LNCaP clone FGC (cell line): ENCODE measurements at regions not wholly inside any gene's neighbourhood (a gene's known extent, or its start where the extent isn't known, plus 50 kb on each side); places are given as distances from the start of the nearest gene placed in this dataset.

ENCODE experiments used
- DNase-seq: peaks from one replicate; pipeline ENCODE4 v3.0.0-alpha.2; 2011; ENCODE audit warnings: low read depth
- H3K4me3 ChIP-seq: 2 replicates; pipeline ENCODE4 v1.5.1; 2011; ENCODE audit warnings: mild to moderate bottlenecking, low read depth, low read length, control low read depth
- TF ChIP-seq, protein P1 (sequence below): IDR thresholded peaks from 2 replicates; pipeline ENCODE4 v1.5.1; 2012; ENCODE audit warnings: mild to moderate bottlenecking; ENCODE audit not compliant: control insufficient read depth, insufficient read depth; ENCODE audit errors: extremely low read depth

DNA sequence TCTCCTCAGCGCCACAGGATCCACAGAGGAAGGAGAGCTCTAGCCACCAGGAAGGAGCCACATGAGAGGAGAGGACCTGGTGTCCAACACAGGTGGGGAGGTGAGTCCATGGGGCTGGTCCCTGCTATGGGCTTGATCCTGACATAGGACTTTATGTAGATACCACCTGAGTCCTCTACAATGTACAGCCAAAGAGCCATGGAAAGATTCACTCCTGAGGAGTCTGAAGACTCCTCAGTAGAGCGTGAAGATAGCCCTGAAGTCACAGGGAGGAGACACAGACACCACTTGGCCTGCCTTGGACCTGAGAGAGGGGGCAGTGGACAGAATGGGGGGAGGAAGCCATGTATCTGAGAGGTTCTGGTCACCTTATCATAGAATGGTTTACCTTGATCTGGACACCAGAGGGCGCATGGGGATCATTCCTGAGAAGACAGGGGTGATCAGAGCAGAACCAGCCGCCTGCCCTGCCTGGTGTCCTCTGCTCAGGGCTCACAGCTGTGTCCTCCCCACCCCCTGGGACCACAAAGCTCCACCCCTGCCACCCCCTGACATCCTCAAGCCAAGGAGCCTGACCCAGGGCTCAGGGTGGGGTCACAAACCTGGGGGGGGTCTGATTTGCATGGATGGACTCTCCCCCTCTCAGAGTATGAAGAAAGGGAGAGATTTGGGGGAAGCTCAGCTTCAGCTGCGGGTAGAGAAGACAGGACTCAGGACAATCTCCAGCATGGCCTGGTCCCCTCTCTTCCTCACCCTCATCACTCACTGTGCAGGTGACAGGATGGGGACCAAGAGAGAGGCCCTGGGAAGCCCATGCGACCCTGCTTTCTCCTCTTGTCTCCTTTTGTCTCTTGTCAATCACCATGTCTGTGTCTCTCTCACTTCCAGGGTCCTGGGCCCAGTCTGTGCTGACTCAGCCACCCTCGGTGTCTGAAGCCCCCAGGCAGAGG is 77.0 kb downstream of the ZNF280B start:
- TF ChIP-seq, protein P1, sequence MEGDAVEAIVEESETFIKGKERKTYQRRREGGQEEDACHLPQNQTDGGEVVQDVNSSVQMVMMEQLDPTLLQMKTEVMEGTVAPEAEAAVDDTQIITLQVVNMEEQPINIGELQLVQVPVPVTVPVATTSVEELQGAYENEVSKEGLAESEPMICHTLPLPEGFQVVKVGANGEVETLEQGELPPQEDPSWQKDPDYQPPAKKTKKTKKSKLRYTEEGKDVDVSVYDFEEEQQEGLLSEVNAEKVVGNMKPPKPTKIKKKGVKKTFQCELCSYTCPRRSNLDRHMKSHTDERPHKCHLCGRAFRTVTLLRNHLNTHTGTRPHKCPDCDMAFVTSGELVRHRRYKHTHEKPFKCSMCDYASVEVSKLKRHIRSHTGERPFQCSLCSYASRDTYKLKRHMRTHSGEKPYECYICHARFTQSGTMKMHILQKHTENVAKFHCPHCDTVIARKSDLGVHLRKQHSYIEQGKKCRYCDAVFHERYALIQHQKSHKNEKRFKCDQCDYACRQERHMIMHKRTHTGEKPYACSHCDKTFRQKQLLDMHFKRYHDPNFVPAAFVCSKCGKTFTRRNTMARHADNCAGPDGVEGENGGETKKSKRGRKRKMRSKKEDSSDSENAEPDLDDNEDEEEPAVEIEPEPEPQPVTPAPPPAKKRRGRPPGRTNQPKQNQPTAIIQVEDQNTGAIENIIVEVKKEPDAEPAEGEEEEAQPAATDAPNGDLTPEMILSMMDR, result peak; percentile 81
- DNase-seq, result no peak
- no peak overlapping the region for H3K4me3 ChIP-seq

DNA sequence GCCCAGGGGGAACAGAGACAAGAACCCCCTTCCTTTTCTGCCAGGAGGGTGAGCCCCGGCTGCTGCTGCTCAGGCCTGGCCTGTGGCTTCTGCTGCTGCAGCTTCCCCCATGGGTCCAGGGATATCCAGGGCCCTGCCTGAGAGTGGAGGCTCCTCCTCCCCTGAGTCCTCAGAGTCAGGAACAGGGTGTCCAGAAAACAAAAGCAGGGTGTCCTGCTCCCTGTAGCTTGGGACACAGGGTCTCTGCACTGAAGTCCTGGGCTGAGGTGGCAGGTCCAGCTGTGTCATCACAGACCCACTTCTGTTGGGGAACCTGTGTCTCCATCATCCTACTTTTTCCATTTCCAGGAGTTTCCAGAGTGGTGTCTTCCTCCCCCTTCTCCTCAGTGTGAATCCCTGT is 76.1 kb downstream of the ZNF280B start:
- TF ChIP-seq, protein P1, result no peak
- H3K4me3 ChIP-seq, result no peak overlapping the region
- no peak for DNase-seq

DNA sequence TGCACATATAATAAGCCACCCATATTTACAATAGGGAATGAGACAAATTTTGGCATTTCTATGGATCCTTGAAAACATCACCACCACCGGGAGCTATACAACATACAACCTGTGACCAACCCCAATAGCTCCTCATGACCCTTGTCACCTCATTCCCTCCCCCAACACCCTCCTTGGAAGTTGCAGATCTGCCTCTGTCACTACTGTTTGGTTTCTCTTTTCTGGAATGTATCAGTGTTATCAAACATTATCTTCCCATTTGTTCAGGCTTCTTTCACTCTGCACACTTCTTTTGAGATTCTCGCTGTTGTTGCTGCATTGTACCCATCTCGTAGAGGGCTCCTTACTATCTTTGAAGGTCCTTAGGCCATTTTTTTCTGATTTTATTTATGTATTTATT is 75.6 kb downstream of the ZNF280B start:
- TF ChIP-seq, protein P1, result no peak
- DNase-seq, result no peak
- H3K4me3 ChIP-seq, result no peak overlapping the region

DNA sequence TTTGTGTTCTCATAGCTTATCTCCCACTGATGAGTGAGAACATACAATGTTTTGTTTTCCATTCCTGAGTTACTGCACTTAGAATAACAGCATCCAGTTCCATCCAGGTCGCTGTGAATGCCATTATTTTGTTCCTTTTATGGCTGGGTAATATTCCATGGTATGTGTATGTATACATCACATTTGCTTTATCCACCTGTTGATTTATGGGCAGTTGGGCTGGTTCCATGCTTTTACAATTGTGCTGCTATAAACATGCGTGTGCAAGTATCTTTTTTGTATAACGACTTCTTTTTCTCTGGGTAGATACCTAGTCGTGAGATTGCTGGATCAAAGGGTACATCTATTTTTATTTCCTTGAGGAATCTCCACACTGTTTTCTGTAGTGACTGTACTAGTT is 74.8 kb downstream of the ZNF280B start:
- no peak for DNase-seq
- TF ChIP-seq, protein P1, result no peak
- no peak overlapping the region for H3K4me3 ChIP-seq
